ENCODE measurements at regions not wholly inside any gene's neighbourhood (a gene's known extent, or its start where the extent isn't known, plus 50 kb on each side); places are given as distances from the start of the nearest gene placed in this dataset.

GRCh38 chr12:65630555-65630954 lies 193.7 kb upstream of the HMGA2 start:
- DNase-seq (ENCODE audit: low spot score in 2 of 2), result no peak
- no peaks in the 10 kb centered on the region for H3K36me3 ChIP-seq
- peak overlapping the region; percentile 85 for H3K27ac ChIP-seq
- H3K4me1 ChIP-seq, result peaks cover 30% of the 10 kb centered on the region
- 68% methylated on average over 3 of the region's 3 CpGs for WGBS
- no peaks in the 10 kb centered on the region for H3K27me3 ChIP-seq
- no peaks in the 10 kb centered on the region for H3K9me3 ChIP-seq
- TF ChIP-seq POLR2AphosphoS5 (IDR thresholded peaks at IDR 0.05), result no peak
- TF ChIP-seq EP300 (IDR thresholded peaks at IDR 0.05), result no peak
- no peak for TF ChIP-seq CTCF (IDR thresholded peaks at IDR 0.05)
- TF ChIP-seq POLR2A (IDR thresholded peaks at IDR 0.05), result no peak
- no peak overlapping the region for H3K4me3 ChIP-seq

DNA sequence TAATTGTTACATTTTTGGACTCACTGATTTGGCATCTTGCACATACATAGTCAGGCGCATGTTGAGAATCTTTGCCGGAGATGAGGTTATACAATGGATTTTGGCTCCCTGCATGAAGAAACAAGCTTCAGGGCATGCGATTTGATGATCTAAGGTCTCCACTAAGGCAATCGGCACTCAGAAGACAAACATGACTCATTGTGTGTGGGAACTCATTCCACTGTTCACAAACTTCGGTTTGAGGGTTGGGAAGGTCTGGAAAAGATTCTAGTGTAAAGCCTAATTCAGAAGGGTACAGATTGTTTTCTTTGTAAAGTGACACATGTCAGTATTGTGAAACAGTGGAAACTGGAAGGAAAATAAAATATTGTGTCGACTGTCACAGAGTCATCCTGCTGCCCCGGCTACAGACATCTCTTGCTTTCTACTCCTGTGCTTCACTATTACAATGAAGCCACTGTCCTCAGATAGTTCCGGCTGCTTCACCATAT lies 192.6 kb upstream of the HMGA2 start:
- Histone ChIP-seq H3K27ac (peak overlapping the region; percentile 85), H3K4me3 (no peak overlapping the region), H3K4me1 (peaks cover 30% of the 10 kb centered on the region), H3K27me3 (no peaks in the 10 kb centered on the region), H3K9me3 (no peaks in the 10 kb centered on the region), H3K36me3 (no peaks in the 10 kb centered on the region)
- TF ChIP-seq POLR2A (IDR thresholded peaks at IDR 0.05), result no peak
- TF ChIP-seq EP300 (IDR thresholded peaks at IDR 0.05), result no peak
- peak in 2 of 3 donors; percentile 49 to 58 for TF ChIP-seq POLR2AphosphoS5 (IDR thresholded peaks at IDR 0.05)
- TF ChIP-seq CTCF (IDR thresholded peaks at IDR 0.05), result no peak
- WGBS, result 28% methylated on average over 8 of the region's 8 CpGs
- DNase-seq (ENCODE audit: low spot score in 2 of 2), result peak in 1 of 2 donors; percentile 62

DNA sequence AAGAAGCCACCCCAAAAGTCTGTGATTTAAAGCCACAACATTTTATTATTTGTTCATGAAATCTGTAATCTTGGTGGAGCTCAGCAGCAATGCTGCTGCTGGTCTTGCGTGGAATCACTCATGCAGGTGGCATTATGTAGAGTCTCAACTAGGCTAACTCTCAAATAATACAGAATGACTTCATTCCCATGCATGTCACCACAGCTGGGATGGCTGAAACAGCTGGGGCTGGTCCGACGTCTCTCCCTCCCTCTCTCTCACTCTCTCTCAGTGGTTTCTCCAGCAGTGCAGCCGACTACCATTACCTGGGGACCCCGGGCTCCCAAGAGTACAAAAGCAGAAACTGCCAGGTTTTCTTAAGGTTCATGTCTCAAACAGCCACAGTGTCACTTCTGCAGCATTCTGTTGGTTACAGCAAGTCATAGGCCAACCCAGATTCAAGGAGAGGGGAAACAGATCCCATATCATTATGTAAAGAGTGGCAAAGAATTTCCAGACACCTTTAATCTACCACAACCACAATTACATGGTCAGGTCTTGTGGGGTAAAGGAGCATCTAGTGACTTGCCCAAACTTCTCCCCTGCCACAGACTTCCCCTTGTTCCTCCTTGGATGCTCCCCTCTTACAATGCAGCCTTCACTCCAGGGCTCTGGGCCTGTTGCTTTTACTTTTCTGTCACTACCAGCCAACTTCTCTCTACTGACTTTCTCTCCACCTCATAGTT lies 192.0 kb upstream of the HMGA2 start:
- no peak for TF ChIP-seq EP300 (IDR thresholded peaks at IDR 0.05)
- TF ChIP-seq CTCF (IDR thresholded peaks at IDR 0.05), result no peak
- no peak for TF ChIP-seq POLR2AphosphoS5 (IDR thresholded peaks at IDR 0.05)
- no peak for TF ChIP-seq POLR2A (IDR thresholded peaks at IDR 0.05)
- 86% methylated on average over 5 of the region's 5 CpGs for WGBS
- H3K9me3 ChIP-seq, result no peaks in the 10 kb centered on the region
- H3K4me1 ChIP-seq, result peaks cover 30% of the 10 kb centered on the region
- H3K27ac ChIP-seq, result peak overlapping the region; percentile 85
- H3K27me3 ChIP-seq, result no peaks in the 10 kb centered on the region
- DNase-seq (ENCODE audit: low spot score in 2 of 2), result no peak
- H3K4me3 ChIP-seq, result no peak overlapping the region
- no peaks in the 10 kb centered on the region for H3K36me3 ChIP-seq

- no peak for DNase-seq (ENCODE audit: low spot score in 2 of 2)
- 70% methylated on average over 3 of the region's 3 CpGs for WGBS
- Histone ChIP-seq H3K4me1 (peaks cover 30% of the 10 kb centered on the region), H3K9me3 (no peaks in the 10 kb centered on the region), H3K4me3 (no peak overlapping the region), H3K27ac (no peak overlapping the region), H3K36me3 (no peaks in the 10 kb centered on the region), H3K27me3 (no peaks in the 10 kb centered on the region)
- TF ChIP-seq POLR2A (IDR thresholded peaks at IDR 0.05), result no peak
- no peak for TF ChIP-seq EP300 (IDR thresholded peaks at IDR 0.05)
- TF ChIP-seq CTCF (IDR thresholded peaks at IDR 0.05), result no peak
- TF ChIP-seq POLR2AphosphoS5 (IDR thresholded peaks at IDR 0.05), result no peak
Observed at GRCh38 chr12:65634061-65634460, 190.2 kb upstream of the HMGA2 start.

GRCh38 chr12:65634626-65635331 lies 189.5 kb upstream of the HMGA2 start:
- H3K9me3 ChIP-seq, result no peaks in the 10 kb centered on the region
- H3K36me3 ChIP-seq, result no peaks in the 10 kb centered on the region
- H3K4me3 ChIP-seq, result no peak overlapping the region
- peaks cover 30% of the 10 kb centered on the region for H3K4me1 ChIP-seq
- DNase-seq (ENCODE audit: low spot score in 2 of 2), result no peak
- WGBS, result 82% methylated on average over 6 of the region's 6 CpGs
- no peak overlapping the region for H3K27ac ChIP-seq
- no peaks in the 10 kb centered on the region for H3K27me3 ChIP-seq
- no peak for TF ChIP-seq POLR2A (IDR thresholded peaks at IDR 0.05)
- no peak for TF ChIP-seq CTCF (IDR thresholded peaks at IDR 0.05)
- no peak for TF ChIP-seq EP300 (IDR thresholded peaks at IDR 0.05)
- TF ChIP-seq POLR2AphosphoS5 (IDR thresholded peaks at IDR 0.05), result no peak
